CD4-positive, alpha-beta T cell treated with Interleukin-21 for 1 hour (primary cell): ENCODE measurements at regions not wholly inside any gene's neighbourhood (a gene's known extent, or its start where the extent isn't known, plus 50 kb on each side); places are given as distances from the start of the nearest gene placed in this dataset.

Source experiments
- DNase-seq: peaks from one replicate; pipeline ENCODE4 v3.0.0-alpha.2; 2020

- DNase-seq = no peak
Measured at GRCh38 chr14:36408388-36408787, 88.0 kb upstream of the MBIP start.

- no peak for DNase-seq
Measured at GRCh38 chr14:36405589-36406274, 85.3 kb upstream of the MBIP start.

GRCh38 chr14:36402867-36403266 lies 82.4 kb upstream of the MBIP start:
- DNase-seq = no peak

- DNase-seq = no peak
Measured at GRCh38 chr14:36398463-36399291, 78.2 kb upstream of the MBIP start.

GRCh38 chr14:36397357-36397756 lies 76.9 kb upstream of the MBIP start:
- DNase-seq = no peak

- no peak for DNase-seq
Measured at GRCh38 chr14:36396798-36397197, 76.4 kb upstream of the MBIP start.

- DNase-seq = no peak
Measured at GRCh38 chr14:36394593-36394992, 74.2 kb upstream of the MBIP start.

GRCh38 chr14:36390718-36391117 lies 70.3 kb upstream of the MBIP start:
- no peak for DNase-seq

GRCh38 chr14:36383767-36384431 lies 63.5 kb upstream of the MBIP start:
- DNase-seq = no peak

GRCh38 chr14:36373982-36374673 lies 53.7 kb upstream of the MBIP start:
- DNase-seq = peak; percentile 66
